A549 (cell line): ENCODE measurements at regions not wholly inside any gene's neighbourhood (a gene's known extent, or its start where the extent isn't known, plus 50 kb on each side); places are given as distances from the start of the nearest gene placed in this dataset.

Experiments used
- EP300 ChIP-seq, 2 experiments: fragments of >200 bp; sonication (Bioruptor Twin); formaldehyde crosslinking; IDR thresholded peaks; 2 replicates in 1 of 2; 3 replicates in 1 of 2; pipeline ENCODE4 v1.6.1; 2016 to 2017
- FOSB ChIP-seq: fragments of 250-450 bp; sonication (Bioruptor Pico); IDR thresholded peaks from 2 replicates; pipeline ENCODE4 v1.5.0; 2020; ENCODE audit warnings: mild to moderate bottlenecking, moderate library complexity
- HOXA7 ChIP-seq: fragments of 250-450 bp; sonication (Bioruptor Pico); IDR thresholded peaks from 2 replicates; pipeline ENCODE4 v1.5.0; 2020; ENCODE audit warnings: mild to moderate bottlenecking, moderate library complexity
- KDM5A ChIP-seq: fragments of 200-600 bp; sonication (generic); IDR thresholded peaks from 2 replicates; pipeline ENCODE4 v1.6.1; 2016; ENCODE audit warnings: antibody characterized with exemption, mild to moderate bottlenecking
- MAFK ChIP-seq: fragments of 450-650 bp; IDR thresholded peaks from 2 replicates; pipeline ENCODE4 v1.6.1; 2014; ENCODE audit not compliant: partially characterized antibody
- RFX5 ChIP-seq: fragments of 450-650 bp; IDR thresholded peaks from 2 replicates; pipeline ENCODE4 v1.7.1; 2014; ENCODE audit warnings: antibody characterized with exemption, mild to moderate bottlenecking, moderate library complexity
- TFCP2L1 ChIP-seq: fragments of 250-450 bp; sonication (Bioruptor Pico); IDR thresholded peaks from 2 replicates; pipeline ENCODE4 v1.5.0; 2021; ENCODE audit warnings: mild to moderate bottlenecking
- ZFP36 ChIP-seq: fragments of 450-650 bp; IDR thresholded peaks from 2 replicates; pipeline ENCODE4 v1.6.1; 2014; ENCODE audit warnings: borderline replicate concordance; ENCODE audit not compliant: partially characterized antibody
- TF ChIP-seq, protein P1 (sequence below): fragments of >200 bp; sonication (Bioruptor Twin); formaldehyde crosslinking; IDR thresholded peaks from 3 replicates; pipeline ENCODE4 v1.5.1; 2016

- TF ChIP-seq ZFP36 (no peak), HOXA7 (CRISPR knock-in tag) (no peak), RFX5 (no peak), MAFK (no peak), TFCP2L1 (CRISPR knock-in tag) (no peak), EP300 (IDR thresholded peaks at IDR 0.05) (no peak), FOSB (no peak), KDM5A (no peak)
- TF ChIP-seq, protein P1, sequence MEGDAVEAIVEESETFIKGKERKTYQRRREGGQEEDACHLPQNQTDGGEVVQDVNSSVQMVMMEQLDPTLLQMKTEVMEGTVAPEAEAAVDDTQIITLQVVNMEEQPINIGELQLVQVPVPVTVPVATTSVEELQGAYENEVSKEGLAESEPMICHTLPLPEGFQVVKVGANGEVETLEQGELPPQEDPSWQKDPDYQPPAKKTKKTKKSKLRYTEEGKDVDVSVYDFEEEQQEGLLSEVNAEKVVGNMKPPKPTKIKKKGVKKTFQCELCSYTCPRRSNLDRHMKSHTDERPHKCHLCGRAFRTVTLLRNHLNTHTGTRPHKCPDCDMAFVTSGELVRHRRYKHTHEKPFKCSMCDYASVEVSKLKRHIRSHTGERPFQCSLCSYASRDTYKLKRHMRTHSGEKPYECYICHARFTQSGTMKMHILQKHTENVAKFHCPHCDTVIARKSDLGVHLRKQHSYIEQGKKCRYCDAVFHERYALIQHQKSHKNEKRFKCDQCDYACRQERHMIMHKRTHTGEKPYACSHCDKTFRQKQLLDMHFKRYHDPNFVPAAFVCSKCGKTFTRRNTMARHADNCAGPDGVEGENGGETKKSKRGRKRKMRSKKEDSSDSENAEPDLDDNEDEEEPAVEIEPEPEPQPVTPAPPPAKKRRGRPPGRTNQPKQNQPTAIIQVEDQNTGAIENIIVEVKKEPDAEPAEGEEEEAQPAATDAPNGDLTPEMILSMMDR = no peak
Observed at GRCh38 chr2:129722306-129723019, 257.0 kb upstream of the RAB6C start.
